ENCODE measurements at regions not wholly inside any gene's neighbourhood (a gene's known extent, or its start where the extent isn't known, plus 50 kb on each side); places are given as distances from the start of the nearest gene placed in this dataset.

DNA sequence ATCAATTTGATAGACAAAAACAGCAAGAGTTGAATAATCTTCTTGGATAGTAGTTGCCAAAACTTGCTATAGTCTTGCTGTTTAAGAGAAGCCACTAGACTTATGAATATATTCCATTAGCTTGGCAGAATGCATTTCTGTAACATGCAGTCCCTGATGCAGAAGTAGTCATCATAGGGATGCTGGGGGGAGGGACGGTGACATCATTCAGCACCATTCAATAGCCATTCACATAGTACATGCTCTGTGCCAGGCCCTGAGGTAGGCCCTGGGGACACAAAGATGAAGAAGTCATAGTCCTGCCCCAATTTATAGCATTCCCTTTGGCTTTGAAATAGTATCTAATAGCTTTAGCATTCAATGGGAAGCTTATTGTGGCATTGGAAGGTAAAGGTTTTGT lies 185.5 kb upstream of the AFF2 start:
- DNase-seq (no peak), ATAC-seq (no peak)
- TF ChIP-seq CTCF (conservative IDR thresholded peaks at IDR 0.05; ENCODE audit: low read depth, low read length) (no peak), EZH2 (IDR thresholded peaks at IDR 0.05; ENCODE audit: low read length, unreplicated experiment) (no peak), EZH2phosphoT487 (IDR thresholded peaks at IDR 0.05; ENCODE audit: borderline replicate concordance, low read length) (no peak)
- H3K9ac ChIP-seq (ENCODE audit: low read length) = no peak overlapping the region
- BruUV-seq (replicated peaks) = no TSS peak
- H3K79me2 ChIP-seq (ENCODE audit: low read length) = no peaks in the 10 kb centered on the region
- no peak overlapping the region for H3K27ac ChIP-seq (ENCODE audit: low read length)
- H3K36me3 ChIP-seq (ENCODE audit: low read depth, low read length) = no peaks in the 10 kb centered on the region
- H2AFZ ChIP-seq (ENCODE audit: low read length) = no peak overlapping the region
- H3K27me3 ChIP-seq (ENCODE audit: low read length) = no peaks in the 10 kb centered on the region
- ChIA-PET CTCF (no interaction called here), POLR2A (ENCODE audit: unreplicated experiment) (no interaction called here)
- H3K4me2 ChIP-seq (ENCODE audit: low read length) = no peak overlapping the region
- H4K20me1 ChIP-seq (ENCODE audit: low read length) = no peaks in the 10 kb centered on the region
- no peaks in the 10 kb centered on the region for H3K9me2 ChIP-seq (replicated peaks; ENCODE audit: low read length)
- H3K9me3 ChIP-seq (ENCODE audit: low read length) = no peaks in the 10 kb centered on the region
- H3F3A ChIP-seq (ENCODE audit: low read length, unreplicated experiment) = no peaks in the 10 kb centered on the region
- no peak overlapping the region for H3K4me3 ChIP-seq (ENCODE audit: low read length)
- intact Hi-C loops (cut with micrococcal nuclease) = no loop called here
- H3K4me1 ChIP-seq (ENCODE audit: insufficient read depth, low read length) = no peaks in the 10 kb centered on the region

DNA sequence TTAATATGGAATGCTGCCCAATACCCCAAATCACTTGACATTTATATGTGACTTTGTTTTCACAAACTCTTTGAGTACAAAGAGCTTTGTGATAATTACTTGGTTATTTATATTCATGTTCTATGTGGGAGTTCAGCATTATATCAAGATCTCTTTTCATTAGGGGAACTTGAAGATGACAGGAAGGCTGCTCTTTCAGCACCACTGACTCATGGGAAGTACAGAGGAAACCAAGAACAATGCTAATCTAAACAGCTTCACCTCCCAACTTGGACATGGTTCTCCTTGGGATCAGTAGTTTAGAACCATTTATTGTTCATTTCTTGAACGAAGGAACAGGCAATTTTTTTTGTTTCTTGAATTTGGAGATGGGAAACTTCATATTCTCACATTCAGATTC lies 184.0 kb upstream of the AFF2 start:
- no peaks in the 10 kb centered on the region for H3K9me3 ChIP-seq (ENCODE audit: low read length)
- no peaks in the 10 kb centered on the region for H3K79me2 ChIP-seq (ENCODE audit: low read length)
- no peak overlapping the region for H3K4me2 ChIP-seq (ENCODE audit: low read length)
- no peaks in the 10 kb centered on the region for H3K9me2 ChIP-seq (replicated peaks; ENCODE audit: low read length)
- no peak overlapping the region for H3K9ac ChIP-seq (ENCODE audit: low read length)
- H3K27ac ChIP-seq (ENCODE audit: low read length) = no peak overlapping the region
- no peak for ATAC-seq
- DNase-seq = no peak
- H4K20me1 ChIP-seq (ENCODE audit: low read length) = no peaks in the 10 kb centered on the region
- no peaks in the 10 kb centered on the region for H3K36me3 ChIP-seq (ENCODE audit: low read depth, low read length)
- no peak overlapping the region for H2AFZ ChIP-seq (ENCODE audit: low read length)
- no TSS peak for BruUV-seq (replicated peaks)
- TF ChIP-seq EZH2 (IDR thresholded peaks at IDR 0.05; ENCODE audit: low read length, unreplicated experiment) = no peak
- POLR2A ChIA-PET (ENCODE audit: unreplicated experiment) = no interaction called here
- no peaks in the 10 kb centered on the region for H3K27me3 ChIP-seq (ENCODE audit: low read length)
- CTCF ChIA-PET = no interaction called here
- no peaks in the 10 kb centered on the region for H3K4me1 ChIP-seq (ENCODE audit: insufficient read depth, low read length)
- no peaks in the 10 kb centered on the region for H3F3A ChIP-seq (ENCODE audit: low read length, unreplicated experiment)
- intact Hi-C loops (cut with micrococcal nuclease) = no loop called here
- no peak overlapping the region for H3K4me3 ChIP-seq (ENCODE audit: low read length)

DNA sequence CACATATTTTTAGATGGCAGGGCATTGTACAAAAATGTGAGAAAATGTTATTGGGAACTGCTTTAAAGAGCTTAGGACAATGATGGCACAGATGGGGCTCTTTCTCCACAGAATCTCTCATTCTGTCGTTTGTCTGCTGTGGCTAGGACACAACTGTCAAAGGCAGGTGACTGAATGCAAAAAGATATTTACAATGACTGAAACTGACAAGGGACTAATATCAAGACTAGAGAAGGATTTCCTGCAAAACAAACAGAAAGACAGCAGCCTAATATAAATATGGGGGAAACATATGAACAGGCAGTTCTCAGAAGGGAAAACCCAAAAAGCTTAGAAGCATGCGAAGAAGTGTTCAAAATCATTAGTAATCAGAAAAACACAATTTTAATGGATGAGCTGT lies 177.5 kb upstream of the AFF2 start:
- ATAC-seq (no peak), DNase-seq (no peak)
- H3K4me2 ChIP-seq (ENCODE audit: low read length) = no peak overlapping the region
- ChIA-PET POLR2A (ENCODE audit: unreplicated experiment) (no interaction called here), CTCF (no interaction called here)
- no peaks in the 10 kb centered on the region for H3K4me1 ChIP-seq (ENCODE audit: insufficient read depth, low read length)
- H3K27me3 ChIP-seq (ENCODE audit: low read length) = no peaks in the 10 kb centered on the region
- no peaks in the 10 kb centered on the region for H3K79me2 ChIP-seq (ENCODE audit: low read length)
- H3K9ac ChIP-seq (ENCODE audit: low read length) = no peak overlapping the region
- H3K4me3 ChIP-seq (ENCODE audit: low read length) = no peak overlapping the region
- no peak overlapping the region for H3K27ac ChIP-seq (ENCODE audit: low read length)
- no peaks in the 10 kb centered on the region for H3F3A ChIP-seq (ENCODE audit: low read length, unreplicated experiment)
- no peak for TF ChIP-seq EZH2 (IDR thresholded peaks at IDR 0.05; ENCODE audit: low read length, unreplicated experiment)
- no TSS peak for BruUV-seq (replicated peaks)
- H3K9me2 ChIP-seq (replicated peaks; ENCODE audit: low read length) = no peaks in the 10 kb centered on the region
- H4K20me1 ChIP-seq (ENCODE audit: low read length) = no peaks in the 10 kb centered on the region
- H3K9me3 ChIP-seq (ENCODE audit: low read length) = no peaks in the 10 kb centered on the region
- H2AFZ ChIP-seq (ENCODE audit: low read length) = no peak overlapping the region
- no peaks in the 10 kb centered on the region for H3K36me3 ChIP-seq (ENCODE audit: low read depth, low read length)
- intact Hi-C loops (cut with micrococcal nuclease) = no loop called here

DNA sequence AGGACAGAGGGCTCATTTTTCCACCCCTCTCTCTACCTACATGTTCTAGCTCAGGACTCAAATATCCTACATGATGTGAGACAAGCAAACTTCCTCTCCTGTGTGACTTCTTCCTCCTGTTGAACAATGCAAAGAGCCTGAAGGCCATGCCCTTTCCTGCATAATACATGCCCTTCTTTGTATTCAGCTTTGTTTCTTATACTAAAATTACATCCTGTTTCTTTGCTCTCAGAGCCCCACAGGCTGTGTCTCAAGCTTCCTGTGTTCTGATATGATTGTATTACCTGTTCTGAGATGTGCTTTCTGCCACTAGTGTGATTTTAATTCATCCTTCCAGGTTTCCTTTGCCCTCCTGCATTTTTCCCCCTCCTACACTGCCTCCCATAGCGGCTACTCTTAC lies 166.4 kb upstream of the AFF2 start:
- no peaks in the 10 kb centered on the region for H4K20me1 ChIP-seq (ENCODE audit: low read length)
- no TSS peak for BruUV-seq (replicated peaks)
- no peak overlapping the region for H3K4me3 ChIP-seq (ENCODE audit: low read length)
- DNase-seq (no peak), ATAC-seq (no peak)
- H3K27me3 ChIP-seq (ENCODE audit: low read length) = no peaks in the 10 kb centered on the region
- no peak overlapping the region for H3K27ac ChIP-seq (ENCODE audit: low read length)
- H3K9me3 ChIP-seq (ENCODE audit: low read length) = no peaks in the 10 kb centered on the region
- no peaks in the 10 kb centered on the region for H3F3A ChIP-seq (ENCODE audit: low read length, unreplicated experiment)
- CTCF ChIA-PET = no interaction called here
- H3K4me2 ChIP-seq (ENCODE audit: low read length) = no peak overlapping the region
- POLR2A ChIA-PET (ENCODE audit: unreplicated experiment) = no interaction called here
- H2AFZ ChIP-seq (ENCODE audit: low read length) = no peak overlapping the region
- H3K9me2 ChIP-seq (replicated peaks; ENCODE audit: low read length) = no peaks in the 10 kb centered on the region
- H3K36me3 ChIP-seq (ENCODE audit: low read depth, low read length) = no peaks in the 10 kb centered on the region
- no peak for TF ChIP-seq EZH2phosphoT487 (IDR thresholded peaks at IDR 0.05; ENCODE audit: borderline replicate concordance, low read length)
- TF ChIP-seq CTCF (conservative IDR thresholded peaks at IDR 0.05; ENCODE audit: low read depth, low read length) = no peak
- TF ChIP-seq EZH2 (IDR thresholded peaks at IDR 0.05; ENCODE audit: low read length, unreplicated experiment) = no peak
- H3K4me1 ChIP-seq (ENCODE audit: insufficient read depth, low read length) = no peaks in the 10 kb centered on the region
- H3K79me2 ChIP-seq (ENCODE audit: low read length) = no peaks in the 10 kb centered on the region
- no peak overlapping the region for H3K9ac ChIP-seq (ENCODE audit: low read length)
- intact Hi-C loops (cut with micrococcal nuclease) = no loop called here

All from PC-3 (cell line).